Muscle of leg (tissue), 3 donors: ENCODE measurements at regions not wholly inside any gene's neighbourhood (a gene's known extent, or its start where the extent isn't known, plus 50 kb on each side); places are given as distances from the start of the nearest gene placed in this dataset.
A peak's percentile ranks its signal among the peaks of the same experiment; 100 is the strongest.

ENCODE experiments used
- DNase-seq: peaks from one replicate; pipeline ENCODE4 v3.0.0; 2013
- H3K27ac ChIP-seq: one replicate; pipeline ENCODE4 v1.5.1; 2013; ENCODE audit warnings: mild to moderate bottlenecking, low read length, control low read depth
- H3K27me3 ChIP-seq: one replicate; pipeline ENCODE4 v1.6.1; 2013; ENCODE audit warnings: low read length; ENCODE audit not compliant: control insufficient read depth, insufficient read depth
- H3K36me3 ChIP-seq: one replicate; pipeline ENCODE4 v1.6.1; 2013; ENCODE audit warnings: low read length; ENCODE audit not compliant: control insufficient read depth, insufficient read depth
- H3K4me1 ChIP-seq: one replicate; pipeline ENCODE4 v1.6.1; 2013; ENCODE audit warnings: low read length; ENCODE audit not compliant: control insufficient read depth, insufficient read depth
- H3K4me3 ChIP-seq: one replicate; pipeline ENCODE4 v1.5.1; 2013; ENCODE audit warnings: low read length, control low read depth
- H3K9me3 ChIP-seq: replicated peaks from 2 replicates; pipeline ENCODE4 v1.6.1; 2013; ENCODE audit warnings: low read depth, low read length; ENCODE audit not compliant: control insufficient read depth
- WGBS: methylation state at CpG from one replicate; pipeline ENCODE4 v1.1.5; 2013; ENCODE audit warnings: missing lambda C conversion rate; ENCODE audit not compliant: insufficient coverage; 5-methylcytosine and 5-hydroxymethylcytosine counted together

GRCh38 chr14:106831322-106831720, 1304.9 kb downstream of the TMEM121 start:
- Histone ChIP-seq H3K27me3 (no peaks in the 10 kb centered on the region), H3K9me3 (peaks cover 22% of the 10 kb centered on the region), H3K4me1 (no peaks in the 10 kb centered on the region), H3K27ac (no peak overlapping the region), H3K36me3 (no peaks in the 10 kb centered on the region), H3K4me3 (no peak overlapping the region)
- 87% methylated on average over 10 of the region's 11 CpGs for WGBS
- DNase-seq: no peak

DNA sequence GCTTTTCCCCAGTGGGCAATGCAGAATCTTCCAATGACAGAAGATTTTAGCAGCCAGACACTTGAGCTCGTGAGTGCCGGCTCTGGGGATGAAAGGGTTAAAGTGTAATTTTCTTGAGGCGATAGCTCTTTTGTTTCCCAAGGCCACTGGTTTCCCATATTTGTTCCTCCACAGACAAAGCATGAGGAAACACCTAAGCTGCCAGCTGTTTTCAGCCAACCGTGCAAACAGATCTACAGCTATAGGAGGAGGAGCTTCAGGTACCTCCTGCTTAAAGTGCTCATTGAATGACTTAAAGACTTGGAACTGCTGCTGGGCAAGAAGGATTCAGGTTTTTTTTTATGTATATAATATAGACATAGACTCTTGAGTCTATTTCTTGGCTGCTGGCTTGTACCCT, 1311.5 kb downstream of the TMEM121 start:
- H3K27ac ChIP-seq: no peak overlapping the region
- peaks cover 51% of the 10 kb centered on the region for H3K9me3 ChIP-seq
- WGBS: no CpG with 5 or more reads among the region's 4 CpGs
- no peaks in the 10 kb centered on the region for H3K4me1 ChIP-seq
- no peak for DNase-seq
- H3K36me3 ChIP-seq: no peaks in the 10 kb centered on the region
- no peak overlapping the region for H3K4me3 ChIP-seq
- no peaks in the 10 kb centered on the region for H3K27me3 ChIP-seq

DNA sequence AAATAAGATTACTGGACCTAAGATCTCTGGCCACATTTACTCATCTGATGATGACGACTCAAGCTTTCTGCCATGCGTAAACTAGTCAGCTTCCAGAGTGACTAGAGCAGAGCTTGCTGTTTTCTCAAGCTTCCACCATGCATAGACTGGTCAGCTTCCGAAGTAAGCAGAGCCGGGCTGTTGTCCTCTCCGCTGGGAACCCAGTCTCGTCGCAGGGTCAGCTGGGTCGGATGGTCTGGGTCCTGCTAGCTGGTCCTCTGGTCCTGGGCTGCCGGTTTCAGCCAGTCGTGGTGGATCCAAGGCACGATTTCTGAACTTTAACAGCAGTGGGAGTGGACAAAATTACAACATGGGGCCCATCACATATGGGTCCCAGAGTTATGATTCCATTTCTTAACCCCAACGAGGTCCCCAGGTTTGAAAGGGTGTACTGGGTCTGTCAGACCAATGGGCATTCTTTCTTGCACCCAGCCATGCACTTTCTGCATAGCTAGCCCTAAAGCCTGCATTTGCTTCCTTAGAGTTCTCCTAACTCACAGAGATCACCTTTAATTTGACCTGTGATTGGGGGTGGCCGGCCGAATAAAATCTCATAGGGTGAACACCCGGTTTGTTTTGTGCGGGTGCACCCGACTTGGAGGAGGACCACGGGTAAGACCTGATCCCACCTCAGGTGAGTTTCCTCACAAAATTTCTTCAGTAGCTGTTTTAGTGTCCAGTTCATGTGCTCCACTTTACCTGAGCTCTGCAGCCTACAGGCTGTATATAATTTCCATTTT, 1312.8 kb downstream of the TMEM121 start:
- Histone ChIP-seq H3K4me3 (no peak overlapping the region), H3K4me1 (no peaks in the 10 kb centered on the region), H3K9me3 (peaks cover 62% of the 10 kb centered on the region), H3K27ac (no peak overlapping the region), H3K36me3 (no peaks in the 10 kb centered on the region), H3K27me3 (no peaks in the 10 kb centered on the region)
- WGBS: 95% methylated on average over 13 of the region's 18 CpGs
- no peak for DNase-seq

- no peaks in the 10 kb centered on the region for H3K27me3 ChIP-seq
- H3K36me3 ChIP-seq: no peaks in the 10 kb centered on the region
- 43% methylated on average over 1 of the region's 2 CpGs for WGBS
- peaks cover 68% of the 10 kb centered on the region for H3K9me3 ChIP-seq
- H3K4me3 ChIP-seq: no peak overlapping the region
- DNase-seq: no peak
- H3K4me1 ChIP-seq: no peaks in the 10 kb centered on the region
- H3K27ac ChIP-seq: no peak overlapping the region
Measured at GRCh38 chr14:106840258-106840657, 1313.9 kb downstream of the TMEM121 start.

- Histone ChIP-seq H3K4me3 (no peak overlapping the region), H3K27me3 (no peaks in the 10 kb centered on the region), H3K27ac (no peak overlapping the region), H3K4me1 (no peaks in the 10 kb centered on the region), H3K36me3 (no peaks in the 10 kb centered on the region), H3K9me3 (peaks cover 70% of the 10 kb centered on the region)
- DNase-seq: no peak
- 89% methylated on average over 3 of the region's 4 CpGs for WGBS
Measured at GRCh38 chr14:106840991-106841390, 1314.6 kb downstream of the TMEM121 start.

- no peak overlapping the region for H3K4me3 ChIP-seq
- H3K27me3 ChIP-seq: no peaks in the 10 kb centered on the region
- no peaks in the 10 kb centered on the region for H3K4me1 ChIP-seq
- 72% methylated on average over 3 of the region's 3 CpGs for WGBS
- DNase-seq: no peak
- peaks cover 66% of the 10 kb centered on the region for H3K9me3 ChIP-seq
- H3K36me3 ChIP-seq: no peaks in the 10 kb centered on the region
- no peak overlapping the region for H3K27ac ChIP-seq
Measured at GRCh38 chr14:106841701-106842100, 1315.3 kb downstream of the TMEM121 start.

- no peak overlapping the region for H3K4me3 ChIP-seq
- no peak overlapping the region for H3K27ac ChIP-seq
- no peak for DNase-seq
- 85% methylated on average over 6 of the region's 6 CpGs for WGBS
- no peaks in the 10 kb centered on the region for H3K4me1 ChIP-seq
- no peaks in the 10 kb centered on the region for H3K36me3 ChIP-seq
- H3K9me3 ChIP-seq: peaks cover 66% of the 10 kb centered on the region
- no peaks in the 10 kb centered on the region for H3K27me3 ChIP-seq
Measured at GRCh38 chr14:106842687-106843086, 1316.3 kb downstream of the TMEM121 start.

DNA sequence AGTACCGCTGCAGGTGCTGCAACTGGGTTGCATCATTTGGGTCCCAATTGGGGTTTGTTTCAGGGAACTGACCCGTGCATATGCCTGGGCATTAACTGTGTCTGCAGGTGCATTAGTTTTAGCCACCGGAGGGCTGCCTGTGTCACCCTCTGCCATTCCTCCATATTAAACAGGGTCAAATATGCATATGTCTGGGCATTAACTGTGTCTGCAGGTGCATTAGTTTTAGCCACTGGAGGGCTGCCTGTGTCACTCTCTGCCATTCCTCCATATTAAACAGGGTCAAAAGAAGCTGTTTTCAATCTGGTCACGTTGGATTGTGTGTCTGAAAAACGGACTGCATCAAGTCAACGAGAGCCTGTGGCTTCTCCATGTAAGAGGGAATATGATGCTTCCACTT, 1317.0 kb downstream of the TMEM121 start:
- 69% methylated on average over 4 of the region's 6 CpGs for WGBS
- Histone ChIP-seq H3K36me3 (no peaks in the 10 kb centered on the region), H3K4me3 (no peak overlapping the region), H3K27me3 (no peaks in the 10 kb centered on the region), H3K27ac (no peak overlapping the region), H3K4me1 (no peaks in the 10 kb centered on the region), H3K9me3 (peaks cover 64% of the 10 kb centered on the region)
- DNase-seq: no peak

- no peak overlapping the region for H3K4me3 ChIP-seq
- 67% methylated on average over 3 of the region's 14 CpGs for WGBS
- peak; percentile 3 for DNase-seq
- H3K4me1 ChIP-seq: no peaks in the 10 kb centered on the region
- no peaks in the 10 kb centered on the region for H3K27me3 ChIP-seq
- no peaks in the 10 kb centered on the region for H3K36me3 ChIP-seq
- H3K9me3 ChIP-seq: peaks cover 64% of the 10 kb centered on the region
- no peak overlapping the region for H3K27ac ChIP-seq
Measured at GRCh38 chr14:106843951-106844483, 1317.6 kb downstream of the TMEM121 start.

DNA sequence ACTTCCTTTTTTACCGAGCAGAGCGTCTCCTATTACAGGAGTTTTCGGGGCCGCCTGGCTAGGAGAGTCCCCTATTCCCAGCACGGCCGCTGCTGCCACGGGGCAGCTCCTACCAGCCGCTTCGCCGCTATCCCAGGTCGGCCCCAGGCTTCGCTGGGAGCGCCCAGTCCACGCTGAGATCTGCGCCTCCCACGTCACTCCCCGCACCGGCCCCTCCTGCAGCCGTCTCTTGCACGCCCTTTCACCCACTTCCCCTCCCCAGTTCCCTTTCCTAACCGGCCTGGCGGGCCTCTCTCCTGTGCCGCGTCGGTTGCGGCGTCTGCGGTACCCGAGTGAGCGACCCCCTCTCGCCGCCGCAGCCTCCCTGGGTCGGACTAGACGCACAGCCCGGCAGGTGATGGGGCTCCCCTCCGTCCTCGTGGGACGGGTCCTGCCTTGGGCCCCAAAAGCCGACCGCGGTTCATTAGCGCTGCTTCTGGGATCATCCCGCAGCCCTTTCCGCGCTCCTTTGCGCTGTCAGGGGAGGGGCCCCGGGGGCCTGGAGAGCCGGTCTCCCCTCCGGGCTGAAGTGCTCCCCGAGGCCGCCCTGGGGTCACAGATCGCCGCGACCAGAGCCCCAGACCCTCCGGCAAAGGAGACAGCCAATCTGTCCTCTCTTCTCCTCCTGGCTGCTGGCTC, 1318.4 kb downstream of the TMEM121 start:
- no peak overlapping the region for H3K27ac ChIP-seq
- no peaks in the 10 kb centered on the region for H3K27me3 ChIP-seq
- no peaks in the 10 kb centered on the region for H3K36me3 ChIP-seq
- H3K4me1 ChIP-seq: no peaks in the 10 kb centered on the region
- peaks cover 66% of the 10 kb centered on the region for H3K9me3 ChIP-seq
- peak; percentile 12 for DNase-seq
- WGBS: 48% methylated on average over 49 of the region's 56 CpGs
- H3K4me3 ChIP-seq: no peak overlapping the region
